ENCODE measurements at regions not wholly inside any gene's neighbourhood (a gene's known extent, or its start where the extent isn't known, plus 50 kb on each side); places are given as distances from the start of the nearest gene placed in this dataset.

DNA sequence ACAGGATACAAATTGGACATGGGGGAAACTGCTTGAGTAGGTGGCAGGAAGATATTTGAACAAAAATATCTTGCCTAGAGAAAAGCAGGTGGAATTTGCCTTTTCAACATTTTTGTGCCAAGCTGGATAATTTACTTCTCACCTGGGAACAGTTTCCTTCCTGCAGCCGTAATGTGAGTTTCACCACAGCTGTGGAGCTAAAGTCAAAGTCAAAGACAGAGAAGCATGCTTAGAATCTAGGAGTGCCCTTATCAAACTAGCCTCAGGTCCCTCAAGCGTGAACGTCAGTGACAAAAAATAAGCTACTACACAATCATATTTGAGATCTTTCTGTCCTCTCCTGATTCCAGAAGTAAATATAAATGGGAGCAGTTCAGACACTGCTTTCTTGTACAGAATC, 588.9 kb downstream of the MAT2B start:
- TF ChIP-seq, protein P1, sequence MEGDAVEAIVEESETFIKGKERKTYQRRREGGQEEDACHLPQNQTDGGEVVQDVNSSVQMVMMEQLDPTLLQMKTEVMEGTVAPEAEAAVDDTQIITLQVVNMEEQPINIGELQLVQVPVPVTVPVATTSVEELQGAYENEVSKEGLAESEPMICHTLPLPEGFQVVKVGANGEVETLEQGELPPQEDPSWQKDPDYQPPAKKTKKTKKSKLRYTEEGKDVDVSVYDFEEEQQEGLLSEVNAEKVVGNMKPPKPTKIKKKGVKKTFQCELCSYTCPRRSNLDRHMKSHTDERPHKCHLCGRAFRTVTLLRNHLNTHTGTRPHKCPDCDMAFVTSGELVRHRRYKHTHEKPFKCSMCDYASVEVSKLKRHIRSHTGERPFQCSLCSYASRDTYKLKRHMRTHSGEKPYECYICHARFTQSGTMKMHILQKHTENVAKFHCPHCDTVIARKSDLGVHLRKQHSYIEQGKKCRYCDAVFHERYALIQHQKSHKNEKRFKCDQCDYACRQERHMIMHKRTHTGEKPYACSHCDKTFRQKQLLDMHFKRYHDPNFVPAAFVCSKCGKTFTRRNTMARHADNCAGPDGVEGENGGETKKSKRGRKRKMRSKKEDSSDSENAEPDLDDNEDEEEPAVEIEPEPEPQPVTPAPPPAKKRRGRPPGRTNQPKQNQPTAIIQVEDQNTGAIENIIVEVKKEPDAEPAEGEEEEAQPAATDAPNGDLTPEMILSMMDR (IDR thresholded peaks at IDR 0.05), result no peak
- TF ChIP-seq POLR2A (IDR thresholded peaks at IDR 0.05), result no peak

Measured in thyroid gland (tissue), 4 donors.